ENCODE measurements at regions not wholly inside any gene's neighbourhood (a gene's known extent, or its start where the extent isn't known, plus 50 kb on each side); places are given as distances from the start of the nearest gene placed in this dataset.

GRCh38 chr1:73040811-73041210 is 758.5 kb upstream of the NEGR1 start:
- Histone ChIP-seq H2AFZ (ENCODE audit: low read length) (no peak overlapping the region), H2BK120ac (ENCODE audit: low read depth, low read length) (no peak overlapping the region)
- WGBS, 2 donors (ENCODE audit: extremely low coverage in 2 of 2, insufficient read length in 2 of 2, insufficient replicate concordance in 1 of 2), result no CpG with 5 or more reads among the region's 1 CpG

GRCh38 chr1:73034271-73034670 is 751.9 kb upstream of the NEGR1 start:
- H2BK5ac ChIP-seq (ENCODE audit: low read length), result no peak overlapping the region
- H2BK15ac ChIP-seq (ENCODE audit: low read length), result no peak overlapping the region
- no peak overlapping the region for H2AK5ac ChIP-seq (ENCODE audit: low read depth, low read length)
- H2BK120ac ChIP-seq (ENCODE audit: low read depth, low read length), result no peak overlapping the region
- H3K79me1 ChIP-seq (ENCODE audit: low read depth, low read length), result no peaks in the 10 kb centered on the region
- no peaks in the 10 kb centered on the region for H3K27me3 ChIP-seq (ENCODE audit: control insufficient read depth in 3 of 3, insufficient read depth in 3 of 3, low read depth in 1 of 3, low read length in 3 of 3)
- H4K8ac ChIP-seq (ENCODE audit: low read depth, low read length), result no peak overlapping the region
- no peak overlapping the region for H4K91ac ChIP-seq (ENCODE audit: low read depth, low read length, poor library complexity)
- WGBS, 2 donors (ENCODE audit: extremely low coverage in 2 of 2, insufficient read length in 2 of 2, insufficient replicate concordance in 1 of 2), result no CpG with 5 or more reads among the region's 4 CpGs
- no peak overlapping the region for H2BK12ac ChIP-seq (ENCODE audit: low read length)
- H3K4me2 ChIP-seq (ENCODE audit: insufficient read depth, low read length, poor library complexity, severe bottlenecking), result no peak overlapping the region
- H3K27ac ChIP-seq (replicated peaks; ENCODE audit: low read length), result no peak overlapping the region
- no peaks in the 10 kb centered on the region for H3K9me3 ChIP-seq (replicated peaks in 1 of 2; ENCODE audit: control insufficient read depth in 2 of 2, insufficient read depth in 1 of 2, low read depth in 1 of 2, low read length in 2 of 2)
- no peak overlapping the region for H3K23ac ChIP-seq (ENCODE audit: low read depth, low read length, poor library complexity)
- H3K18ac ChIP-seq (ENCODE audit: low read length), result no peak overlapping the region
- H3K4ac ChIP-seq (ENCODE audit: low read length), result no peak overlapping the region
- H2AFZ ChIP-seq (ENCODE audit: low read length), result peak overlapping the region; percentile 78
- H3K4me1 ChIP-seq (ENCODE audit: control insufficient read depth in 2 of 2, insufficient read depth in 1 of 2, low read depth in 1 of 2, low read length in 2 of 2), result peaks cover 0 to 6% of the 10 kb centered on the region in 2 donors
- no peak overlapping the region for H3K4me3 ChIP-seq (ENCODE audit: low read length in 2 of 2)
- no peak overlapping the region for H3K14ac ChIP-seq (ENCODE audit: low read length)
- DNase-seq (ENCODE audit: low spot score), result no peak
- no peaks in the 10 kb centered on the region for H3K36me3 ChIP-seq (replicated peaks in 1 of 2; ENCODE audit: control insufficient read depth in 2 of 2, insufficient read depth in 2 of 2, low read length in 2 of 2)
- no peak overlapping the region for H3K9ac ChIP-seq (ENCODE audit: low read depth, low read length, poor library complexity)

More at GRCh38 chr1:73040811-73041210, 758.5 kb upstream of the NEGR1 start:
- no peak for DNase-seq (ENCODE audit: low spot score)
- Histone ChIP-seq H3K4ac (ENCODE audit: low read length) (no peak overlapping the region), H3K27me3 (ENCODE audit: control insufficient read depth in 3 of 3, insufficient read depth in 3 of 3, low read depth in 1 of 3, low read length in 3 of 3) (no peaks in the 10 kb centered on the region), H4K91ac (ENCODE audit: low read depth, low read length, poor library complexity) (no peak overlapping the region), H2AK5ac (ENCODE audit: low read depth, low read length) (no peak overlapping the region), H3K23ac (ENCODE audit: low read depth, low read length, poor library complexity) (no peak overlapping the region), H2BK12ac (ENCODE audit: low read length) (no peak overlapping the region), H3K36me3 (replicated peaks in 1 of 2; ENCODE audit: control insufficient read depth in 2 of 2, insufficient read depth in 2 of 2, low read length in 2 of 2) (no peaks in the 10 kb centered on the region), H3K4me2 (ENCODE audit: insufficient read depth, low read length, poor library complexity, severe bottlenecking) (no peak overlapping the region), H2BK15ac (ENCODE audit: low read length) (no peak overlapping the region), H3K18ac (ENCODE audit: low read length) (no peak overlapping the region), H3K4me1 (ENCODE audit: control insufficient read depth in 2 of 2, insufficient read depth in 1 of 2, low read depth in 1 of 2, low read length in 2 of 2) (peaks cover 2 to 3% of the 10 kb centered on the region in 2 donors), H3K4me3 (ENCODE audit: low read length in 2 of 2) (no peak overlapping the region), H4K8ac (ENCODE audit: low read depth, low read length) (no peak overlapping the region), H3K9me3 (replicated peaks in 1 of 2; ENCODE audit: control insufficient read depth in 2 of 2, insufficient read depth in 1 of 2, low read depth in 1 of 2, low read length in 2 of 2) (no peaks in the 10 kb centered on the region), H3K79me1 (ENCODE audit: low read depth, low read length) (no peaks in the 10 kb centered on the region), H3K14ac (ENCODE audit: low read length) (no peak overlapping the region), H3K27ac (replicated peaks; ENCODE audit: low read length) (no peak overlapping the region), H2BK5ac (ENCODE audit: low read length) (no peak overlapping the region), H3K9ac (ENCODE audit: low read depth, low read length, poor library complexity) (no peak overlapping the region)

- WGBS, 2 donors (ENCODE audit: extremely low coverage in 2 of 2, insufficient read length in 2 of 2, insufficient replicate concordance in 1 of 2), result no CpG with 5 or more reads among the region's 3 CpGs
- Histone ChIP-seq H2BK12ac (ENCODE audit: low read length) (no peak overlapping the region), H3K4ac (ENCODE audit: low read length) (no peak overlapping the region), H4K91ac (ENCODE audit: low read depth, low read length, poor library complexity) (no peak overlapping the region), H3K14ac (ENCODE audit: low read length) (no peak overlapping the region), H3K79me1 (ENCODE audit: low read depth, low read length) (no peaks in the 10 kb centered on the region), H3K27me3 (ENCODE audit: control insufficient read depth in 3 of 3, insufficient read depth in 3 of 3, low read depth in 1 of 3, low read length in 3 of 3) (no peaks in the 10 kb centered on the region), H3K4me3 (ENCODE audit: low read length in 2 of 2) (no peak overlapping the region), H3K36me3 (replicated peaks in 1 of 2; ENCODE audit: control insufficient read depth in 2 of 2, insufficient read depth in 2 of 2, low read length in 2 of 2) (no peaks in the 10 kb centered on the region), H2AK5ac (ENCODE audit: low read depth, low read length) (no peak overlapping the region), H3K27ac (replicated peaks; ENCODE audit: low read length) (no peak overlapping the region), H3K9ac (ENCODE audit: low read depth, low read length, poor library complexity) (no peak overlapping the region), H3K18ac (ENCODE audit: low read length) (no peak overlapping the region), H3K9me3 (replicated peaks in 1 of 2; ENCODE audit: control insufficient read depth in 2 of 2, insufficient read depth in 1 of 2, low read depth in 1 of 2, low read length in 2 of 2) (no peaks in the 10 kb centered on the region), H2BK120ac (ENCODE audit: low read depth, low read length) (no peak overlapping the region), H2BK5ac (ENCODE audit: low read length) (no peak overlapping the region), H3K23ac (ENCODE audit: low read depth, low read length, poor library complexity) (no peak overlapping the region), H4K8ac (ENCODE audit: low read depth, low read length) (no peak overlapping the region), H3K4me2 (ENCODE audit: insufficient read depth, low read length, poor library complexity, severe bottlenecking) (no peak overlapping the region), H2AFZ (ENCODE audit: low read length) (peak overlapping the region; percentile 78), H2BK15ac (ENCODE audit: low read length) (no peak overlapping the region), H3K4me1 (ENCODE audit: control insufficient read depth in 2 of 2, insufficient read depth in 1 of 2, low read depth in 1 of 2, low read length in 2 of 2) (peaks cover 0 to 6% of the 10 kb centered on the region in 2 donors)
- DNase-seq (ENCODE audit: low spot score), result no peak
These were observed 751.3 kb upstream of the NEGR1 start for GRCh38 chr1:73033640-73034039.

GRCh38 chr1:73029571-73029970 is 747.2 kb upstream of the NEGR1 start:
- no peak for DNase-seq (ENCODE audit: low spot score)
- no CpG with 5 or more reads among the region's 2 CpGs for WGBS, 2 donors (ENCODE audit: extremely low coverage in 2 of 2, insufficient read length in 2 of 2, insufficient replicate concordance in 1 of 2)

More at GRCh38 chr1:73029571-73029970, 747.2 kb upstream of the NEGR1 start:
- Histone ChIP-seq H2BK12ac (ENCODE audit: low read length) (no peak overlapping the region), H3K79me1 (ENCODE audit: low read depth, low read length) (no peaks in the 10 kb centered on the region), H2AK5ac (ENCODE audit: low read depth, low read length) (no peak overlapping the region), H4K91ac (ENCODE audit: low read depth, low read length, poor library complexity) (no peak overlapping the region), H3K4me2 (ENCODE audit: insufficient read depth, low read length, poor library complexity, severe bottlenecking) (no peak overlapping the region), H2AFZ (ENCODE audit: low read length) (peak overlapping the region; percentile 25), H3K27ac (replicated peaks; ENCODE audit: low read length) (no peak overlapping the region), H2BK120ac (ENCODE audit: low read depth, low read length) (no peak overlapping the region), H3K27me3 (ENCODE audit: control insufficient read depth in 3 of 3, insufficient read depth in 3 of 3, low read depth in 1 of 3, low read length in 3 of 3) (no peaks in the 10 kb centered on the region), H3K9ac (ENCODE audit: low read depth, low read length, poor library complexity) (no peak overlapping the region), H3K4me1 (ENCODE audit: control insufficient read depth in 2 of 2, insufficient read depth in 1 of 2, low read depth in 1 of 2, low read length in 2 of 2) (peaks cover 0 to 6% of the 10 kb centered on the region in 2 donors), H2BK15ac (ENCODE audit: low read length) (no peak overlapping the region), H3K14ac (ENCODE audit: low read length) (no peak overlapping the region), H3K23ac (ENCODE audit: low read depth, low read length, poor library complexity) (no peak overlapping the region), H3K9me3 (replicated peaks in 1 of 2; ENCODE audit: control insufficient read depth in 2 of 2, insufficient read depth in 1 of 2, low read depth in 1 of 2, low read length in 2 of 2) (no peaks in the 10 kb centered on the region), H3K4ac (ENCODE audit: low read length) (no peak overlapping the region), H2BK5ac (ENCODE audit: low read length) (no peak overlapping the region), H4K8ac (ENCODE audit: low read depth, low read length) (no peak overlapping the region), H3K36me3 (replicated peaks in 1 of 2; ENCODE audit: control insufficient read depth in 2 of 2, insufficient read depth in 2 of 2, low read length in 2 of 2) (no peaks in the 10 kb centered on the region), H3K4me3 (ENCODE audit: low read length in 2 of 2) (no peak overlapping the region), H3K18ac (ENCODE audit: low read length) (no peak overlapping the region)
